Stimulated activated CD8-positive, alpha-beta memory T cell treated with anti-CD3 and anti-CD28 coated beads, Interleukin-2, amount 100 ng/mL, for 1 hour (primary cell): ENCODE measurements at regions not wholly inside any gene's neighbourhood (a gene's known extent, or its start where the extent isn't known, plus 50 kb on each side); places are given as distances from the start of the nearest gene placed in this dataset.
A peak's percentile ranks its signal among the peaks of the same experiment; 100 is the strongest.
"Not testable (repeated sequence)": the region's sequence is repeated elsewhere in the genome, so short reads cannot be mapped to it uniquely, and the experiment has no call there.

Experiments used
- DNase-seq, 2 donors: peaks; one replicate each; pipeline ENCODE4 v3.0.0-alpha.2; 2020; ENCODE audit warnings: low read depth in 2 of 2

GRCh38 chr10:30732671-30733070, 103.1 kb upstream of the LYZL2 start:
- DNase-seq: no peak

GRCh38 chr10:30731963-30732362, 102.4 kb upstream of the LYZL2 start:
- DNase-seq: no peak

GRCh38 chr10:30730306-30730705, 100.8 kb upstream of the LYZL2 start:
- DNase-seq: no peak

- no peak for DNase-seq
These were observed 99.2 kb upstream of the LYZL2 start for GRCh38 chr10:30728766-30729165.

- no peak for DNase-seq
These were observed 98.6 kb upstream of the LYZL2 start for GRCh38 chr10:30728127-30728526.

GRCh38 chr10:30727524-30727923, 98.0 kb upstream of the LYZL2 start:
- no peak for DNase-seq

- peak; percentile 72 to 75 for DNase-seq
These were observed 97.3 kb upstream of the LYZL2 start for GRCh38 chr10:30726783-30727414.

GRCh38 chr10:30725661-30726060, 96.1 kb upstream of the LYZL2 start:
- DNase-seq: no peak

GRCh38 chr10:30724296-30724695, 94.7 kb upstream of the LYZL2 start:
- DNase-seq: no peak

GRCh38 chr10:30722956-30723620, 93.5 kb upstream of the LYZL2 start:
- DNase-seq: no peak

- DNase-seq: no peak
These were observed 90.3 kb upstream of the LYZL2 start for GRCh38 chr10:30719832-30720231.

- DNase-seq: no peak
These were observed 80.3 kb upstream of the LYZL2 start for GRCh38 chr10:30709700-30710358.

GRCh38 chr10:30709229-30709628, 79.7 kb upstream of the LYZL2 start:
- no peak for DNase-seq

GRCh38 chr10:30708234-30708633, 78.7 kb upstream of the LYZL2 start:
- no peak for DNase-seq

- not testable (repeated sequence) for DNase-seq
These were observed 76.6 kb upstream of the LYZL2 start for GRCh38 chr10:30706189-30706588.

GRCh38 chr10:30705625-30706149, 76.1 kb upstream of the LYZL2 start:
- no peak for DNase-seq

- DNase-seq: no peak
These were observed 75.6 kb upstream of the LYZL2 start for GRCh38 chr10:30705101-30705624.

- not testable (repeated sequence) for DNase-seq
These were observed 75.1 kb upstream of the LYZL2 start for GRCh38 chr10:30704601-30705100.

GRCh38 chr10:30704026-30704600, 74.6 kb upstream of the LYZL2 start:
- no peak for DNase-seq

- not testable (repeated sequence) for DNase-seq
These were observed 73.9 kb upstream of the LYZL2 start for GRCh38 chr10:30703446-30703845.

- no peak for DNase-seq
These were observed 73.3 kb upstream of the LYZL2 start for GRCh38 chr10:30702860-30703259.
